ENCODE measurements at regions not wholly inside any gene's neighbourhood (a gene's known extent, or its start where the extent isn't known, plus 50 kb on each side); places are given as distances from the start of the nearest gene placed in this dataset.

- no peak for DNase-seq
Measured at GRCh38 chr17:69773081-69773480, 301.9 kb upstream of the KCNJ16 start.

DNA sequence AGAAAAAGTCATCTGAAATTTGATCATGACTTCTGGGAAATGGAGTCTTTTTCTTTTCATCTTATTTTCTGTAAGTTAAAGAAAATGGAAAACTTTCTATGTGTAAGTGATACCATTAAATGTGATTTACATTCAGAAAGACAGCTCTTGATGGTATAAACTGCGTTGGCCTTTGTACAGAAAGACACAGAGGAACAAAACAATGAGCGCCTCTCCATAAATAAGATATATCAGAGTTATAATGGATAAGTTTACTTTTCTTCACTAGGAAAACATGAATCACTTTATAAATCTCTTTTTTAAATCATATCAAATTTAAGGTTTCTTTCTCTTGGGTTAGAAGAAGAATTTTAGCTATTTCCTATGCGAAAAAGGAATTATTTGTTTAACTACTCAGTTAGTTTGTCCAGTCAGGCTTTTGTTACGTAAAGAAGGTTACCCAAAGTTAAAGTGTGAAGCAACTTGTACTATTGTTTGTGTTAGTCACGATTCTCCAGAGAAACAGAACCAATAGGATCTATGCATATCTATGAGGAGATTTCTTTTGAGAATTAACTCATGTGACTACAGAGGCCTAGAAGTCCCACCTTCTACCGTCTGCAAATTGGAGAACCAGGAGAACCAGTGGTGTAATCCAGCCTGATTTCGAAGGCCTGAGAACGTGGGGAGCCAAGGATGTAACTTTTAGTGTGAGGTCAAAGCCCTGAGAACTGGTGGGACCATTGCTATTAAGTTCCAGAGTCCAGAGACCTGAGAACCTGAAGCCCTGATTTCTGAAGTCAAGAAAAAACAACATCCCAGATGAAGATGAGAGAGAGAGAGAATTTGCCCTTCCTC, 295.4 kb upstream of the KCNJ16 start:
- DNase-seq, result no peak

DNA sequence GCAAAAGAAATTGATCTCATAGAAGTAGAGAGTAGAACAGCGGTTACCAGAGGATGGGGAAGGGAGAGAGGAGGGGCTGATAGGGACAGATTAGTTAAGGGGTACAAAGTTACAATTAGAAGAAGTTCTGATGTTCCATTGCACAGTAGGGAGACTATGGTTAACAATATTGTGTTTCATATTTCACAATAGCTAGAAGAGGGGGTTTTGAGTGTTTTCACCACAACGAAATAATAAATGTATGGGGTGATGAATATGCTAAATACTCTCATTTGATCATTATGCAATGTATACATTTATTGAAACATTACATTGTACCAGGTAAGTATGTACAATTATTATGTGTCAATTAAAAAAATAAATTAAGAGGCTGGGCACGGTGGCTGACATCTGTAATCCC, 291.2 kb upstream of the KCNJ16 start:
- no peak for DNase-seq

GRCh38 chr17:69788957-69789356, 286.1 kb upstream of the KCNJ16 start:
- no peak for DNase-seq

- DNase-seq, result no peak
Measured at GRCh38 chr17:69796078-69796477, 278.9 kb upstream of the KCNJ16 start.

GRCh38 chr17:69800870-69801269, 274.2 kb upstream of the KCNJ16 start:
- DNase-seq, result no peak

GRCh38 chr17:69801368-69801767, 273.7 kb upstream of the KCNJ16 start:
- DNase-seq, result no peak

DNA sequence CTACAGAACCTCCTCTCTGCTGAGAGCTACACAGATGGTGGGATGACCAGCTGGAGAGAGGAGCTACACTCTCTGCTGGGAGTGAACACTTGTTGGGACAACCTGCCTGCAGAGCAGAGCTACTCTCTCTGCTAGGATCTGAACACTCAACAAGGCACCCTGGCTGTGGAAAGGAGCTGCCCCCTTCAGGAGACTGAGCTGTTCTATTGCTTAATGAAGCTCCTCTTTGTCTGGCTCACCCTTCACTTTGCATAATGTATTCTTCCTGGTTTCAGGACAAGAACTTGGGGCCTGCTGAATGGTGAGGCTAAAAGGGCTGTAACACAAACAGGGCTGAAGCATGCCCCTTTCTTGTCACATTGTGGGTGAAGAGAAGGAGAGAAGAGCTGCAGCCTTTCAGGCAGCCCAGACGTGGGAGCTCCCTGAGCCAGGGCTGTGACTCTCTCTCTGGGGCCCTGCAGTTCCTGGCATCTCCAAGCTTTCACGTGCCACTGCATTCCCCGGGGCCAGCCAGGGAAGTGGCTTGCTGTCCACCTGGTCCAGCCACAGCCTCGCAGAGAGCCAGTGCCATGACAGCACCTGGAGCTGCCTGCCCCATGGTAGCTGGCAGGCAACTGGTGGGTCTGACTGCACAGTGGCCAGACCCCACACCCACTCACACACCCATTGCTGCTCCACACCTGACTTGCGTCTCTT, 272.8 kb upstream of the KCNJ16 start:
- no peak for DNase-seq

GRCh38 chr17:69809331-69809730, 265.7 kb upstream of the KCNJ16 start:
- no peak for DNase-seq

- DNase-seq, result no peak
Measured at GRCh38 chr17:69810326-69810965, 264.6 kb upstream of the KCNJ16 start.

DNA sequence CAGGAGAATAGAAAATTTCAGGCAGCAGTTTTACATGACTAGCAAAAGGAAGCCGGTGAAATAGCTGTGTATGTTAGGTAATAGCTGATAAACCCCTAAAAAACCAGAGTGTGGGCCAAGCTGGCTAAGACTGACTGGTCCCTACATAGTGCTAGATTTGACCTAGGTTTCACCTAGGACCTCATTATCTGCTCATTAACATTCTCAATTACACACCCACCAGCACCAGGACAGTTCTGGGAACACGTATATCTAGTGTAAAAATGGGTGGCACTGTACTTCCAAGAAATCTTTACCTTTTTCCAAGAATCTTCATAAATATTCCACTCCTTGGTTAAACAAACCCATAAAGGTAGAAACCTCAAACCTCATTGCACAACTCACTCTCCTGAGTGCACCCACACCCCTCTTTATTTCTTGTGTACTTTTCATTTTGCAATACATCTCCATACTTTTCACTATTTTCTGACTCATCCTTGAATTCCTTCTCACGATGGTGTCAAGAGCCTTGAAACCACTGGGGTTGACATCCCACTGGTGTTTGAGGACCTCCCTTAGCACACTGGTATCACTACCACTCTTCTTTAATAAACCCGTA, 262.7 kb upstream of the KCNJ16 start:
- no peak for DNase-seq

DNA sequence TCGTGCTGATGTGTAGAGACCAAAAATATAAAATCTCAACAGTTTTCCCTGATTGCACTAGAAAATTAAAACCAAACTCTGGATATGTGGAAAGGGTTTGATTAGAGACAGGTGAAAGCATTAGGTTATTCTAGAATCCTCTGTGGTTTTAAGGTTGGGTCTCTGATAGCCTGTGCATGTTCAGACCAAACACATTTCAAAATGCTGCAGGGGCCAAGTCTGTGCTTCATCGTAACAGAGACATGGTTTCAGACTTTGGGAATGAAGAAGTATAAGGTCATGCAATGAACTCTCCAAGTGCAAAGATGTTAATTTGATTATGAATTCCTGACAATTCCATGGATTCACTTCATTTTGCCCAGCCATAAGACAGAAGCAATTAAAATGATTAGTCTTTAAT, 261.0 kb upstream of the KCNJ16 start:
- no peak for DNase-seq

DNA sequence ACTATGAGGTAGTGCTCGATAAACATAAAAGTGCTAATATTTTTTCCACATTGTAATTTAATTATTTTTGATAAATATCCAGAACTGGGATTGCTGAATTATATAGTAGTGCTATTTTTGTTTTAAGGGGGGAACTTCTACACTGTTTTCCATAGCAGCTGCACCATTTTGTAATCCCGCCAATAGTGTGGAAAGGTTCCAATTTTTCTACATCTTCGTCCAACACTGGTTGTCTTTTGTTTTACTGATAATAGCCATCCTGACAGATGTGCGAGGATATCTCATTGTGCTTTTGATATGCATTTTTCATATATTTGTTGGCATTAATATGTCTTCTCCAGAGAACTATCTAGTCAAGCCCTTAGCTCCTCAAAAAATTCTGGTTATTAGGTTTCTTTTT, 259.6 kb upstream of the KCNJ16 start:
- no peak for DNase-seq

GRCh38 chr17:69818467-69818866, 256.6 kb upstream of the KCNJ16 start:
- DNase-seq, result no peak

GRCh38 chr17:69819316-69820087, 255.5 kb upstream of the KCNJ16 start:
- no peak for DNase-seq

DNA sequence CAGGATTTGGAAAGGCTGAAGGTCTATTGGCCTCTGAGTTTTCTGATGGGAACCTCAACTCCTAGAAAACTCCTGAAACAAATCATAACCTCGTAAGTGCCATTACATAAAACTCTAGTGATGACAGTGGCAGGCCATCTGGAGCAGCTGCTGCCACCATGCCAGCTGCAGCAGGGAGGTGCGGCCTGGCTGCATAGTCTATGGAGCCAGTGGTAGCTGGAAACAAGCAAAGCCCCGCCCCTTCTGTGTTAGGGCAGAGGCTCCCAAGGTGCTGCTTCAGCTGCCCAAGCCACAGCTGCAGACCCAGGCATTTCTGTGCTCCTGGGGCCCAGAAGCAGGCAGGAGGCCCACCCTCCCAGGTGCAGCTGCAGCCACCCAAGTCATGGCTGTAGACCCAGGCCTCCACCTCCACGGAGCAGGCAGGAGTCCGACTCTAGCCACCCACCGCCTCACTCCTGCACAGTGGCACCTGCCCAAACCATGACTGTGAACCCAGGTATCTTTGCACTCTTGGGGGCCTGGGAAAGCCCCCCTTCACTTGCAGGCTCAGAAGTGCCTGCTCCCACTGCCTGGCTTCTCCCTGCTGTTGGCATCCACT, 254.1 kb upstream of the KCNJ16 start:
- DNase-seq, result no peak

DNA sequence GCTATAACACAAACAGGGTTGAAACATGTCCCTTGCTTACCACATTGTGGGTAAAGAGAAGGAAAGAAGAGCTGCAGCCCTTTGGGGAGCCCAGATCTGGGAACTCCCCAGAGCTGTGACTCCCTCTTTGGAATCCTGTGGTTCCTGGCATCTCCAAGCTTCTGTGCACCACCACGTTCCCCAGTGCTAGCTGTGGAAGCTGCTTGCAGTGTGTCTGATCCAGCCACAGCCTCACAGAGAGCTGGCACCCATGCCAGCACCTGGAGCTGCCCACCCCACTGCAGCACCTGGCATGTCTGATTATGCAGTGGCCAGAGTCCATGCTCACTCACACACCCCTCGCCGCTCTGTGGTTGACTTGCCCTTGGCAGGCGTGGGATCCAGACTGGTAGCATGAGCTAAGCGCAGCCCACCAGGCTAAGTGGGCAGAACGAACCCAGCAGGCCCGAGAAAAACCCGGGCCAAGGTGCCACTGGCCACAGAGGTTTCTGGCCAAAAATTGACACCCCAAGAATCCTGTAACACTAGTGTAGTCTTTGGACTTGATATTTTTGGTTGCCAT, 252.6 kb upstream of the KCNJ16 start:
- no peak for DNase-seq

DNA sequence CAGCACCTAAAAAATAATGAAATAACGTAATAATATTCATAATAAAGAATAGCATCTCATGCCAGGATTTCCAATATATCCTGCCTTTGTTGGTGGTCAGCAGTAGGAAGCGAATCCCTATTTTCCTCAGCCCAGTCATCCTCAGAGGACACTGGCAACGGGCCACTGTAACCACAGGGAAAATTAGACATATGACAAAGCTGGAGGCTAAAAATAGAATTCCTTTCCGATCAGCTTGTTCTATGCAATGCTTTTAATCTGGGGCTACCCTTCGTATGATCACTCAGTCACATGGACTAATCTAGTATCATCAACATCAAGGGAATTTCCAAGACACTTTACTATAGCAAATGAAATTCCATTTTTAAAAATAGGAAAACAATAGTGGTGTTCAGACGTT, 246.9 kb upstream of the KCNJ16 start:
- DNase-seq, result no peak

- no peak for DNase-seq
Measured at GRCh38 chr17:69834494-69834893, 240.5 kb upstream of the KCNJ16 start.

- DNase-seq, result no peak
Measured at GRCh38 chr17:69851736-69852135, 223.3 kb upstream of the KCNJ16 start.

GRCh38 chr17:69853541-69854224, 221.3 kb upstream of the KCNJ16 start:
- peak; percentile 50 for DNase-seq

All from inflammatory macrophage treated with lipopolysaccharide for 4 hours (primary cell).